SIG-M5 (cell line): ENCODE measurements at regions not wholly inside any gene's neighbourhood (a gene's known extent, or its start where the extent isn't known, plus 50 kb on each side); places are given as distances from the start of the nearest gene placed in this dataset.

Source experiments
- DNase-seq: peaks from one replicate; lab custom pipeline; 2025; lab: John Stamatoyannopoulos, UW

DNA sequence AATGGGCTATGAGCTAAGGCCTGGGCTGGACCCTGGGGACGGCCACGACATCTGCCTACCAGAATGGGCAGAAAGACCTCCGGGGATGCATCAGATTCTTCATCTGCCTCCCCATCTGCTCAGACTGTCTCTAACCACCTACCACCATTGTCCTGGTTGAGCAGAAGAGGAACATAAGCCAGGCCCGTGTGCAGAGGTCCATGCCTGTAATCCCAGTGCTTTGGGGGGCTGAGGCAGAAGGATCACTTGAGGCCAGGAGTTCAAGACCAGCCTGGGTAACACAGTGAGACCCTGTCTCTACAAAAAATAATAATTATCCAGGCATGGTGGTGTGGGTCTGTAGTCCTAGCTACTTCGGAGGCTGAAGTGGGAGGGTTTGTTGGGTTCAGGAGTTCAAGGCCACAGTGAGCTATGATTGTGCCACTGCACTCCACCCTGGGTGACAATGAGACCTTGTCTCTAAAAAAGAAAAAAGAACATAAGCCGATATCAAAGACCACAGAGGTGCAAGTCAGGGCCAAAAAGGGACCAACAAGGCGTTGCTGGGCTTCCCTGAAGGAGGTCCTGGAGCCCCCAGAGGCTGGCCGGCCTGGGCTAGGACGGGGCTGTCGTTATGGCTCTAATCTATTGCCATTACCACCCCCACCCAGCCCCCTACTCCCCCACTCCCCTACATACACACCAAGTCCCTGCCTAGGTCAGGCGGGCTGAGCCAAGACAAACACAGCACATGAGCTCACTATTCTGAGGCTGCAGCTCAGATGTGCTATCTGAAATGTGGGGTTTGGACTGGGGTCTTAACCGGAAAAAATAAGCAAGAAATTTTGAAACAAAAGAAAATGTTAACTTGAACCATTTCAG, 239.2 kb upstream of the RAB4A start:
- DNase-seq, result no peak

GRCh38 chr1:229032375-229032774, 238.5 kb upstream of the RAB4A start:
- no peak for DNase-seq

DNA sequence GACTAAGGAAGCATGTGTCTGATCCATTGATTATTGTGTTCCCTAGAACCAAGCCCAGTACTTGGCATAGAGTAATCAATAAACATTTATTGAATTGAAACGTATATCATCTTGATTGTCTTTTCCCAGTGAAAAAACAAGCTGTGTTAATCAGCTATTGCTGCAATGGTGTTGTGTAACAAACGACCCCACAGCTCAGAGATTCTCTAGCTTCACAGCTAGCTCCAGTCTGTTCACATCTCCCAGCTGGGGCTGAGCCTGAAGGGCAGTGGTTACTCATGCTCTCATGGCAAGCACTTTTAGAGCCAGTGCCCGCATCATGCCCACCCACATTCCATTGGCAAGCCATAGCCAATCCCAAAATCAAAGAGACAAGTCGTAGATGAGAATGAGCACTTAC, 237.4 kb upstream of the RAB4A start:
- DNase-seq, result no peak

DNA sequence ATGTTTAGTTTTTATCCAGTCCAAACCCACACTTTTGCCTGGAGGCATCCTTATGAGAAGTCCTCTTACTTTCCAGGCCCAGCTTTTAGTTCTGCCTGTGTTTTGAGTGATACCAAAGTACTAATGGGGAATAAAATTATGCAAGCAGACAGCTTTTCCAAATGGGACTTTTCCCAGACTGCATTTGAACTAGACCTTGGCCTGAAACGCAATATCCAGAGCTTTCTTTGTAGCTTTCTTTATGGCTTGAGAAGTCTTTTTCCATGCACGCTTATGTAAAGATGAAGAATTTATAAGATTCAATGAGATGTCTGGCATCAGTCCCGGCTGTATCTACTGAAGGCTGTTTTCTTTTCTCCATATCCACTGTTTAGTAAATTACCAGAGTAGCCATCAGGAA, 236.6 kb upstream of the RAB4A start:
- DNase-seq, result no peak

GRCh38 chr1:229035054-229035747, 235.7 kb upstream of the RAB4A start:
- DNase-seq, result no peak

DNA sequence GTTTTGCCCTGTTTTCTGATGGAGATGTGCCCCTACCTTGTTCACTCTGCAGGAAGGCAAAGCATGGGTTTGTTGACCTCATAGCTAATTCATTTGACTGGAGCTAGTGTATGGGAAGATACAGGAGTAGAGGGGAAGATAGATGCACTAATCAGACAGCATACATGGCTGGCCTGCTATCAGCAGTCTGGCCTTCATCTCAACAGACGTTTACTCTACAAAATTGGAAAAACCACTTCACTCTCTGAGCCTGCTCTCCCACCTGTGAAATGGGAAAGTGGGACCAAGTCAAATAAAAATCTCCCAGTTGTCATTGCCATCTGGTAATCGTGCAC, 235.2 kb upstream of the RAB4A start:
- no peak for DNase-seq

DNA sequence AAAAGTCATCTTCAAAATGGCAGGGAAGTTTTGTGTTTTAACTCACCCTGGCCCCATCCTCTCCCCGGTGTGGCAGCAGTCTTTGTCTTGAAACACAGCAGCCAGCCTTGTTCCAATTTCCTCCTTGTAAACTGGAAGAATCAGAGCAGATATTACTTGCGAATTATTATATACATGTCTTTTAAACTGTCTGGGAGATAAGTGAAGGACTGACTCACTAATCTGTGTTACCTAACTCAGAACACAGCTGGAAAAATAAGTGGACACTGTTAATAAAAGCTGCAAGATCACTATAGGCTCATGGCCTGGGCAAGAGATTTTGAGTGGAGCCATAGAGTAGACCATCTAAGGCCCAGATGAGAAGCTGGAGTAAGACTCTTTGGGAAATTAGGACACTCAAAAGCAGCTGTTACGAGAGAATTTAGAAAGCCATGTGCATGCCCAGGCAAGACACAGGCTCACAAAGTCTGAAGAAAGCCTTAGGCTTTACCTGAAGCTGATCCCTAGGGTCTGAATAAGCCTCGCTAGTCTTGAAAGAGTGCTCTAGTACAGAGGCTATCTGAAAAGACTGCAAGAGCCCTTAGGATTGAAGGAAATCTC, 233.0 kb upstream of the RAB4A start:
- no peak for DNase-seq

- no peak for DNase-seq
Measured at GRCh38 chr1:229040630-229041358, 230.1 kb upstream of the RAB4A start.

- DNase-seq, result no peak
Measured at GRCh38 chr1:229041946-229042345, 229.0 kb upstream of the RAB4A start.

DNA sequence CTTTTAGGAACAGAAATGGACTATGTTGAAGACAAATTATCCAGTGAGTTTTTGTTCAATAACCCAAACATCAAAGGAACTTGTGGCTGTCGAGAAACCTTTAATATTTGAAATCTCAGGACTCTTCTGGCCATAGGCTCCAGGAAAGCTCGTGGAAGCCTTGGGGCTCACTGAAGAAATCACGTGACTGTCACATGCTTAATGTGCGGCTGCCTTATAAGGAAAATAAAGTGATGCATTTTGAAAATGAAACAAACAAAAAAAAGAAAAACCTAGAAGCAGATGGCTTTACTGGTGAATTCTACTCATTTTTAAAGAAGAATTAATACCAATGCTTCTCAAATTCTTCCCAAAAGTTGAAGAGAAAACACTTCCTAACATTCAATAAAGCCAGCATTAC, 228.4 kb upstream of the RAB4A start:
- no peak for DNase-seq

GRCh38 chr1:229043115-229043514, 227.8 kb upstream of the RAB4A start:
- no peak for DNase-seq

GRCh38 chr1:229046251-229046853, 224.6 kb upstream of the RAB4A start:
- DNase-seq, result no peak

GRCh38 chr1:229047161-229047839, 223.6 kb upstream of the RAB4A start:
- DNase-seq, result no peak

GRCh38 chr1:229047840-229048620, 222.9 kb upstream of the RAB4A start:
- DNase-seq, result no peak

DNA sequence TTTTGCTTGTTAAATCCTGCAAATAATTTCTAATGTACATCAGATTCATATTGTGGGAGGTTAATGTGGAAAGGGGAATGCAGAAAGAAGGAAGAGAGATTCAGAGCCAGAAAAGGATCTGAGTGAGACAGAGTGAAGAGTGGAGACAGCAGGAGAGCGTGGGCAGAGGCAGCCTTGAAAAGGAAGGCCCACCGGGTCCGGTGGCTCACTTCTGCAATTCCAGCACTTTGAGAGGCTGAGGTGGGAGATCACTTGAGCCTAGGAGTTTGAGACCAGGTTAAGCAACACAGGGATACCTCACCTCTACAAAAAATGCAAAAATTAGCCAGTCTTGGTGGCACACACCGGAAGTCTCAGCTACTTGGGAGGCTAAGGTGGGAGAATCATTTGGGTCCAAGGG, 222.0 kb upstream of the RAB4A start:
- no peak for DNase-seq

DNA sequence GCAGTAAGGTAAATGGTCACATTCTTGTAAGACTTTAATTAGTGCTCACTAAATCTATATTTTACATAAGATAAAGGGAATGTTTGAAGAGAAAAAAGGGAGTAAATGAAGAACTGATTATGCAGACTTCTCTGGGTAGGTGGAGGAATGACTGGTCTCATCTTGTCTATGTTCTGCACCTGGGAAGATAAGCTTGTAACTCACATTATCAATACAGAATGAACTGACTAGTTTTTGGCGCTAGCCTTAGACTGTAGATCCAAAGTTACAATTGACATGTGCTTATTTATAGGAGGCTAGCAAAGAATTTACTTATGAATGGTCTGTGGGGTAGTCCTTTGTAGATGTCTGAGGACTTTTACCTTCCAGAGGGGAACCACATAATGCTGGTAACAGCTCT, 214.9 kb upstream of the RAB4A start:
- no peak for DNase-seq

- DNase-seq, result no peak
Measured at GRCh38 chr1:229058111-229058561, 212.8 kb upstream of the RAB4A start.

DNA sequence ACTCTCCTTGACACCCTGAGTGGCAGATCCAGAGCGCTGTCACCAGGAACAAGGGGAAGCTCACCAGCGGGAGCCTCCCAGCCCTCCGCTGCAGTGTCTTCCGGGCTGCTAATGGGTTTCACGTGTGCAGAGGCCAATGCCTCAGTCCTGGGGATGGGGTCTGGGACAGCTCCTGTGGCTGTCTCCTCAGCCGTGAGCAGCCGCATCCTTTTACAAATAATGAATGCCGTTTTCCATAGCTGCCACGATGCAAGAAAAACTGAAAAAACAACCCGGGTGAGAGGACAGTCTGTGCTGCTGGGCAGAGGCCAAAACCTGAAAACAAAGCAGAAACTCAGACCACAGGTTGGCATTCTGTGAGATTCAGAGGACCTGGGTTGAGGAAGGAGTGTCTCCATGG, 212.2 kb upstream of the RAB4A start:
- DNase-seq, result no peak

GRCh38 chr1:229059671-229060539, 211.0 kb upstream of the RAB4A start:
- no peak for DNase-seq

DNA sequence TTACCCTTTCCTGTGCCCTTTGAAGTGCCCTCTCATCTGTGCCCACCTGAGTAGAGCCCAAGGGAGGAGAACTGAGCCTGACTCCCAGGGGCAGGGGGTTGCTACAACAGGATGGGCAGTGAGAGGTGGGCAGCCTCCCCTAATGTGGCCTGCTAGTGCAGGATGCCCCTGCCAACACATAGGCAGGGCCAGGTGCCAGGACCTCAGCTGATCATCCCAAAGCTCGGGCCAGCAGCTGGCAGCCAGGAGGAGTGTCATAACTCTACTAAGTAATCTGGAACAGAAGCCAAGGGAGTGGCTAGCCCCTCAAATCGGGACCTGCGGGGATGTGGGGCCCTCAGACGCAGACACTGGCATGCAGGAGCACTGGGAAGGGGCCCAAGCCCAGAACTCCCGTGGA, 208.8 kb upstream of the RAB4A start:
- DNase-seq, result no peak
